Naive B cell (primary cell): ENCODE measurements at regions not wholly inside any gene's neighbourhood (a gene's known extent, or its start where the extent isn't known, plus 50 kb on each side); places are given as distances from the start of the nearest gene placed in this dataset.
"Not testable (repeated sequence)": the region's sequence is repeated elsewhere in the genome, so short reads cannot be mapped to it uniquely, and the experiment has no call there.

ENCODE experiments used
- ATAC-seq, 2 donors: fragments of 150-1000 bp; cut with Tn5 transposase; 2 replicates each; pipeline ENCODE4 v1.10.0; 2021; ENCODE audit warnings: low read depth in 2 of 2, mild to moderate bottlenecking in 2 of 2, moderate library complexity in 2 of 2
- DNase-seq: peaks from one replicate; pipeline ENCODE4 v3.0.0; 2022
- H3K27ac Mint-ChIP-seq, 6 donors: one replicate each; pipeline ENCODE4 v1.8.0; 2020 to 2022; ENCODE audit warnings: mild to moderate bottlenecking in 6 of 6, mixed read lengths in 6 of 6, moderate library complexity in 5 of 6, inconsistent platforms in 2 of 6
- H3K27me3 Mint-ChIP-seq, 3 donors: one replicate each; pipeline ENCODE4 v1.8.0; 2021 to 2022; ENCODE audit warnings: mixed read lengths in 3 of 3, mild to moderate bottlenecking in 1 of 3
- H3K36me3 Mint-ChIP-seq, 2 donors: one replicate each; pipeline ENCODE4 v1.8.0; 2020 to 2022; ENCODE audit warnings: mixed read lengths in 2 of 2, inconsistent platforms in 1 of 2, mild to moderate bottlenecking in 1 of 2
- H3K4me1 Mint-ChIP-seq, 3 donors: one replicate each; pipeline ENCODE4 v1.8.0; 2020 to 2022; ENCODE audit warnings: mixed read lengths in 3 of 3, inconsistent platforms in 1 of 3, mild to moderate bottlenecking in 1 of 3, moderate library complexity in 1 of 3
- H3K4me3 Mint-ChIP-seq, 8 donors: one replicate each; pipeline ENCODE4 v1.8.0; 2020 to 2022; ENCODE audit warnings: mild to moderate bottlenecking in 8 of 8, mixed read lengths in 8 of 8, moderate library complexity in 8 of 8, inconsistent platforms in 2 of 8
- H3K9me3 Mint-ChIP-seq, 7 donors: one replicate each; pipeline ENCODE4 v1.8.0; 2020 to 2022; ENCODE audit warnings: mixed read lengths in 7 of 7, mild to moderate bottlenecking in 5 of 7, inconsistent platforms in 2 of 7, moderate library complexity in 1 of 7

DNA sequence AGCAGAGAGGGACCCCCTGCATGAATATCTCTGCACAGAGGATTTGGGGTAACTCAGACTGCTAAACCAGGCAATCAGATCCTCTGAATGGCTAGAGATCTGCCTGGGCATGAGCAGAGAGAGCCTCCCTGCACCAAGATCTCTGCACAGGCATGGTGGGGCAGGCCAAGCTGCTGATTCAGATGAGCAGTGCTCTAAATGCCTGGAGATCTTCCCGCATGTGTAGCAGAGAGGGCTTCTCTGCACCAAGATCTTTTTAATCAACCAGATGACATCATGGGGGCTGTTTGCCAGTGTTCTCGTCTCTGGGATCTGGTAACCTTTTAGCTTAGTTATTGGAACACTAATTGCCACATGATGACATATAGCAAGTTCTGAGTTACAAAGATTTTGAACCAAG lies 301.3 kb upstream of the GALNT5 start:
- Mint-ChIP-seq H3K4me3 (no peak overlapping the region), H3K27me3 (no peaks in the 10 kb centered on the region), H3K4me1 (no peaks in the 10 kb centered on the region), H3K27ac (no peak overlapping the region), H3K36me3 (no peaks in the 10 kb centered on the region), H3K9me3 (peaks cover 0 to 36% (median 6%) of the 10 kb centered on the region in 7 donors)
- ATAC-seq (no peak), DNase-seq (no peak)

DNA sequence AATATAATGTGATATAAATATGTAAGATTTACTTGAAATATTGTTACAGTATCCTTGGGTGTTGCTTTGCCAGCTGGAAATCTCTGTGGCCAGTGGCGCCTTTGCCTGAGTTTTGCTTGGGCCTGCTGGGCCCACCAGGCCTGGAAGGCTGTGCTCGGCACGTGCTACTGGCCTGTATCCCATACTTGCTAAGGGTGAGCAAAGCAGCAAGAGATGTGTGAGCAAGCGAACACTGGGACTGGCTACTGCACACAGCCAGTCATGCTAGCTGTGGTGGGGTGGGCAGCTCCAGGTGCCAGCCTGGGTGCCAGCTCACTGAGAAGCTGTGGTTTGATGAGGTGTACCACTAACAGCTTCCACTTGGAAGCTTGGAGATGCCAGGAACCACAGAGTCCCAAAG lies 299.1 kb upstream of the GALNT5 start:
- H3K36me3 Mint-ChIP-seq: no peaks in the 10 kb centered on the region
- no peaks in the 10 kb centered on the region for H3K4me1 Mint-ChIP-seq
- H3K4me3 Mint-ChIP-seq: no peak overlapping the region
- H3K27ac Mint-ChIP-seq: no peak overlapping the region
- DNase-seq (no peak), ATAC-seq (no peak)
- H3K27me3 Mint-ChIP-seq: no peaks in the 10 kb centered on the region
- peaks cover 0 to 15% (median 5%) of the 10 kb centered on the region in 7 donors for H3K9me3 Mint-ChIP-seq

DNA sequence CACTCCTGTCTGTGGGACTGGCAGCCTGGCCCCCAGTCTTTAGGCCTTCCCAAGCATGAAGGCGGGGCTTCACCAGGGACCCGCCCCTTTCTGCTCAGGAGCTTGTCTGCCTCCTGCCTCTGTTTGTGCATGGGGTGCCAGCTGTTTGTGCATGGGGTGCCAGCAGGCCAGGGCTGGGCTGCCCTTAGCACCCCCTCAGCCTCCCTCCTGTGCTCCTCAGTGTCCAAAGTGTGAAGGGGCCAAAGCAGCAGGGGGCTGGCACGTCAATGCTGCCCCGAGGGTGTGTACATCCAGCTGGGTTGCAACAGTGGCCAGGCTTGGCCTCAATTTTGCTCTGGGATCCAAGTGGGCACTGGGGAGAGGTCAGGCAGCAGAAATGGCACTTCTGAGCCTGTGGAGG lies 298.0 kb upstream of the GALNT5 start:
- Mint-ChIP-seq H3K9me3 (peaks cover 0 to 13% (median 7%) of the 10 kb centered on the region in 7 donors), H3K4me1 (no peaks in the 10 kb centered on the region), H3K4me3 (no peak overlapping the region), H3K27ac (no peak overlapping the region), H3K27me3 (no peaks in the 10 kb centered on the region), H3K36me3 (no peaks in the 10 kb centered on the region)
- ATAC-seq: no peak
- DNase-seq: no peak

DNA sequence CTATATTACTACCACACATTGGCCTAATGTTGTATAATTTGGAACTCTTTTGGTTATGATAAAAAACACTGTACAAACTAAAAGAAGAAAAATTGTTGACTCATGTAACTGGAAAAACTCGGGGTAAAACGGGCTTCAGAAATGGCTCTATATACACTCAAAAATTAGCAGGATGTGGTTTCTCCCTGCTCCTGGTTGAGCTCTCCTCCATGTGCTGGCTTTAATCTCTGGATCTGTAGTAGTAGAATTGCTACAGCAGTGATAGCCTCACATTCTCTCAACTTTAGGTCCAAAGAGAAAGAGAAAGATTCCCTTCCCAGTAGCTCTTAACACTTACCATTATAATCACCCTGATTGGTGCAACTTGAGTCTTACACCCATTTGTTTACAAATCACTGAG lies 274.9 kb upstream of the GALNT5 start:
- no peaks in the 10 kb centered on the region for H3K36me3 Mint-ChIP-seq
- H3K4me3 Mint-ChIP-seq: no peak overlapping the region
- H3K27me3 Mint-ChIP-seq: peaks cover 0 to 5% (median 0%) of the 10 kb centered on the region in 3 donors
- H3K4me1 Mint-ChIP-seq: no peaks in the 10 kb centered on the region
- DNase-seq (no peak), ATAC-seq (no peak)
- H3K9me3 Mint-ChIP-seq: peaks cover 0 to 6% (median 0%) of the 10 kb centered on the region in 7 donors
- H3K27ac Mint-ChIP-seq: no peak overlapping the region

- Mint-ChIP-seq H3K4me1 (no peaks in the 10 kb centered on the region), H3K9me3 (no peaks in the 10 kb centered on the region), H3K27ac (no peak overlapping the region), H3K36me3 (no peaks in the 10 kb centered on the region), H3K27me3 (peaks cover 0 to 5% (median 0%) of the 10 kb centered on the region in 3 donors), H3K4me3 (no peak overlapping the region)
- DNase-seq: no peak
- ATAC-seq: no peak
Observed at GRCh38 chr2:156986339-156986988, 271.0 kb upstream of the GALNT5 start.

DNA sequence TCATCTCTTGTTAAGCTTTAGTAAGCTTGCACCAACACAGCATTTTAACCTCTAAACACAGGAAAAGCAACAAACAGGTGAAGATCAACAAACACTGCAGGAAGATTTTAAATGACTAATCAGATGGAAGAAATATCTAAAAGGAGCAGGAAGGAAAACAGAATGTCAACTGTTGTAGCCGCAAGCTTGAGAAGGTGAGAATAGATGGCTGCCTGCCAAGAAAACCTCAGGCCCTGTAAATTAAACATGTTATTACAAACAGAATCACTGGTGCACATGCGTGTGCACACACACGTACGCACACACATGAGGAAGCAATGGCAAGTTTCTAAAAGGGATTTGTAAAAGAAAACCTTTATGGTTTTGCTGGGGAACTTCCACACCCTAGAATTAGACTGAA lies 257.8 kb upstream of the GALNT5 start:
- Mint-ChIP-seq H3K9me3 (peaks cover 0 to 10% (median 0%) of the 10 kb centered on the region in 7 donors), H3K4me1 (no peaks in the 10 kb centered on the region), H3K4me3 (no peak overlapping the region), H3K27me3 (no peaks in the 10 kb centered on the region), H3K36me3 (no peaks in the 10 kb centered on the region), H3K27ac (no peak overlapping the region)
- no peak for DNase-seq
- ATAC-seq: no peak

DNA sequence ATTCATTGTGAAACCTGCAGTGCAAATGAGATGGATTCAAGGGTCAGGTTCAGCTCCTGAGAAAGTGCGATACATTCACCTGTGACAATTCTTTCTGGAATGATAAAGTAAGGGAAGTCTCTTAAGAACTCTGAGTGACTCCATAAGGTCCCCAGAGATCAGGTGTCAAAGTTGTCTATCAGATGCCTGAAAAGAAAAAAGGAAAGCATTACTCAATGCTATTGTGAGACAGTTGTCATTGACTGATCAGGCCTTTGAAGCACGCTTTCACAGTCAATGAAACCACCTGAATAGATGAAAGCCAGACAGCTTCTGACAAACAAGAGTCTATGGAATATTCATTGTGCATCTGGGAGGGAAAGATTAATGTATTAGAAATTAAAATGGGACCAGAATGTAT lies 252.7 kb upstream of the GALNT5 start:
- Mint-ChIP-seq H3K27ac (no peak overlapping the region), H3K4me1 (no peaks in the 10 kb centered on the region), H3K27me3 (no peaks in the 10 kb centered on the region), H3K36me3 (no peaks in the 10 kb centered on the region), H3K4me3 (no peak overlapping the region), H3K9me3 (peaks cover 0 to 7% (median 0%) of the 10 kb centered on the region in 7 donors)
- no peak for DNase-seq
- ATAC-seq: no peak

DNA sequence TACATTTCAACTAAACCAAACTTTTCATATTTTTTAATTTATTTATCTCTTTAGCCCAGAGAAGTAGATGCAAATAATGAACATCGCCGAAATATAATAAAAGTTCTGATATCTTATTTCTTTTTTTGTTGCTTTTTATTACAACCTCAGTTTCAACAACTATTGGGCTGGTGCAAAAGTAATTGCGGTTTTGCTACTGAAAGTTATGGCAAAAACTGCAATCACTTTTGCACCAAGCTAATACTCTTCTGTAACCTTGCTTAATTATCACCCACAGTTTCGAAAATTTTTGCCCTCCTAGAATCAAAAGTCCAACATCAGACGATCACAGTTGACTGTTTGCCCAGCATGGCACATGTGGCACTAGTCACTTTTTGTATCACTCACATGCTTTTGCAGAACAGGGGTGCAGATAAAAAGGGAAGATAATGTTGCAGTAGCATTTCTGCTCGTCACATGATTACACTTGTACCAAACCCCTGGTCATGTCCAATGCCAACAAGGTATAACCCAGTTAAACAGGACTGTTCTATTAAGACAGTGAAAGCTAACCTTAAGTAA lies 242.4 kb upstream of the GALNT5 start:
- H3K9me3 Mint-ChIP-seq: peaks cover 0 to 3% (median 0%) of the 10 kb centered on the region in 7 donors
- DNase-seq: no peak
- H3K27ac Mint-ChIP-seq: no peak overlapping the region
- no peaks in the 10 kb centered on the region for H3K4me1 Mint-ChIP-seq
- H3K36me3 Mint-ChIP-seq: no peaks in the 10 kb centered on the region
- no peak overlapping the region for H3K4me3 Mint-ChIP-seq
- H3K27me3 Mint-ChIP-seq: no peaks in the 10 kb centered on the region
- no peak for ATAC-seq

GRCh38 chr2:157023264-157023663 lies 234.2 kb upstream of the GALNT5 start:
- ATAC-seq, DNase-seq, H3K27me3 Mint-ChIP-seq, H3K4me3 Mint-ChIP-seq, H3K9me3 Mint-ChIP-seq, H3K4me1 Mint-ChIP-seq, H3K36me3 Mint-ChIP-seq, H3K27ac Mint-ChIP-seq: not testable (repeated sequence)

GRCh38 chr2:157024129-157024528 lies 233.4 kb upstream of the GALNT5 start:
- Mint-ChIP-seq H3K27me3 (no peaks in the 10 kb centered on the region), H3K4me3 (no peak overlapping the region), H3K9me3 (peaks cover 0 to 8% (median 2%) of the 10 kb centered on the region in 7 donors), H3K4me1 (no peaks in the 10 kb centered on the region), H3K36me3 (no peaks in the 10 kb centered on the region), H3K27ac (no peak overlapping the region)
- DNase-seq (no peak), ATAC-seq (no peak)

GRCh38 chr2:157032017-157032416 lies 225.5 kb upstream of the GALNT5 start:
- DNase-seq (no peak), ATAC-seq (no peak)
- Mint-ChIP-seq H3K4me3 (no peak overlapping the region), H3K27ac (no peak overlapping the region), H3K4me1 (no peaks in the 10 kb centered on the region), H3K9me3 (no peaks in the 10 kb centered on the region), H3K27me3 (no peaks in the 10 kb centered on the region), H3K36me3 (no peaks in the 10 kb centered on the region)

DNA sequence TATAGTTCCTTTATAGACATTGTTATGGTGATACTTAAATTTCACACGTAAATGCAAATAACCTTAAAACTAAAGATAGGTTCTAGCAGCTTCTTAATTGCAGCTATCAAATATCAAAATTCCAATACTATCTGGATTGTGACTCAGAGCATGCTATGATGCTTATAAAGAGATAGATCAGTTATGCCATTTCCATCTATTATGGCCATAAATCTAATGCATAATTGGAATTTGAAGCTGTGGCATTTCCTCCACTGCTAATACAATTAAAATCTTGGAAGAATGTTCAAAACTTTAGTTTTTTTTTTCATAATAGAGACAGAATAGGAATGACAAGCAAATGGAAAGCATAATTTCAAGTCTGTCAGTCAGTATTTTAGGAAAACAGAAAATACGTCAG lies 220.8 kb upstream of the GALNT5 start:
- no peaks in the 10 kb centered on the region for H3K36me3 Mint-ChIP-seq
- H3K4me3 Mint-ChIP-seq: no peak overlapping the region
- ATAC-seq: no peak

DNA sequence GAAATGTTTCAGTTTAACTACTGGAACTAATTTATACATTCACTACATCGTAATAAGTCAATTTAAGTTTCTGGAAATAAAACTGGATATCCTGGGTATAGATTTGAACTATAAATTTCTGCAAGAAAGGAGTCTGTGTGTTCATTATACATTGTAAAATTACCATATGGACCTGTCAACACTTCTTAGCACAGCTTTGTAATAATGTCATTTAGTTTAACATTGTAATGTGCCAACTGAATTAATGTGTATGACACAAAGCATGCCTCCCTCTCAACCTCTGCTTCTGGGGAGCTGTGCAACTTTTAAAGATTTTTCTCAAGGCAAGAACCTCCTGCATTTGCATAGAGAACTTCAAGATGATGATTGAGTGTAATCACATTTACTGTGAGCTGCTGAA lies 213.7 kb upstream of the GALNT5 start:
- Mint-ChIP-seq H3K4me1 (no peaks in the 10 kb centered on the region), H3K36me3 (no peaks in the 10 kb centered on the region)
- no peak for ATAC-seq

More for the DNA sequence above, 220.8 kb upstream of the GALNT5 start:
- H3K9me3 Mint-ChIP-seq: no peaks in the 10 kb centered on the region
- no peak overlapping the region for H3K27ac Mint-ChIP-seq
- no peak for DNase-seq
- H3K27me3 Mint-ChIP-seq: peaks cover 0 to 7% (median 0%) of the 10 kb centered on the region in 3 donors
- H3K4me1 Mint-ChIP-seq: no peaks in the 10 kb centered on the region

DNA sequence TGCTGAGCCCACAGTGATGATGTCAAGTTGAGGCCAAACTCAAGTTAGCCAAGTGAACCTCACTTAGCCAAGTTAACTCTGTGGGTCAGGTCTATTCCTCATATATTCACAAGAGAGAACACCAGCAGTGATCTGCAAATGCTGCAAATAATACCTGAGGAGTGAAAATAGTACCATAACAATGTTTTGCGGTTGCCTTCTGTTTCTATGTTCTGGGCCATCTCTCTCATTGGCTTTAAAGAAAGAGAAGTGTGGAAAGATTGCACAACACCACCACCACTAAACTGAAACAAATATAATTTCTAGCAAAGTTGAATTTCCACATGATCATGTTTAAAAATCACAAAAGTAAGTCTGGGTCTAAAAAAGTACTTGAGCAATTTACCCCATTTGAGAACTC lies 211.1 kb upstream of the GALNT5 start:
- H3K9me3 Mint-ChIP-seq: no peaks in the 10 kb centered on the region
- no peaks in the 10 kb centered on the region for H3K4me1 Mint-ChIP-seq
- DNase-seq (no peak), ATAC-seq (no peak)
- no peak overlapping the region for H3K4me3 Mint-ChIP-seq
- no peak overlapping the region for H3K27ac Mint-ChIP-seq
- H3K36me3 Mint-ChIP-seq: no peaks in the 10 kb centered on the region
- H3K27me3 Mint-ChIP-seq: peaks cover 0 to 2% (median 0%) of the 10 kb centered on the region in 3 donors

More for the DNA sequence above, 213.7 kb upstream of the GALNT5 start:
- Mint-ChIP-seq H3K27ac (no peak overlapping the region), H3K9me3 (no peaks in the 10 kb centered on the region), H3K27me3 (peaks cover 0 to 7% (median 0%) of the 10 kb centered on the region in 3 donors), H3K4me3 (no peak overlapping the region)
- no peak for DNase-seq
